ENCODE measurements at regions not wholly inside any gene's neighbourhood (a gene's known extent, or its start where the extent isn't known, plus 50 kb on each side); places are given as distances from the start of the nearest gene placed in this dataset.

GRCh38 chr2:217738061-217738460 lies 264.7 kb downstream of the TNS1 start:
- Histone ChIP-seq H3K36me3 (no peaks in the 10 kb centered on the region), H3K4me3 (no peak overlapping the region), H3K27ac (no peak overlapping the region), H3K27me3 (no peaks in the 10 kb centered on the region), H3K9me3 (no peaks in the 10 kb centered on the region), H3K4me1 (no peaks in the 10 kb centered on the region)
- DNase-seq, result no peak
- intact Hi-C loops (cut with DNase I; ENCODE audit: low total_unique reads), result no loop called here
- TF ChIP-seq, protein P1, sequence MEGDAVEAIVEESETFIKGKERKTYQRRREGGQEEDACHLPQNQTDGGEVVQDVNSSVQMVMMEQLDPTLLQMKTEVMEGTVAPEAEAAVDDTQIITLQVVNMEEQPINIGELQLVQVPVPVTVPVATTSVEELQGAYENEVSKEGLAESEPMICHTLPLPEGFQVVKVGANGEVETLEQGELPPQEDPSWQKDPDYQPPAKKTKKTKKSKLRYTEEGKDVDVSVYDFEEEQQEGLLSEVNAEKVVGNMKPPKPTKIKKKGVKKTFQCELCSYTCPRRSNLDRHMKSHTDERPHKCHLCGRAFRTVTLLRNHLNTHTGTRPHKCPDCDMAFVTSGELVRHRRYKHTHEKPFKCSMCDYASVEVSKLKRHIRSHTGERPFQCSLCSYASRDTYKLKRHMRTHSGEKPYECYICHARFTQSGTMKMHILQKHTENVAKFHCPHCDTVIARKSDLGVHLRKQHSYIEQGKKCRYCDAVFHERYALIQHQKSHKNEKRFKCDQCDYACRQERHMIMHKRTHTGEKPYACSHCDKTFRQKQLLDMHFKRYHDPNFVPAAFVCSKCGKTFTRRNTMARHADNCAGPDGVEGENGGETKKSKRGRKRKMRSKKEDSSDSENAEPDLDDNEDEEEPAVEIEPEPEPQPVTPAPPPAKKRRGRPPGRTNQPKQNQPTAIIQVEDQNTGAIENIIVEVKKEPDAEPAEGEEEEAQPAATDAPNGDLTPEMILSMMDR (IDR thresholded peaks at IDR 0.05), result no peak
- TF ChIP-seq POLR2A (IDR thresholded peaks at IDR 0.05), result no peak

DNA sequence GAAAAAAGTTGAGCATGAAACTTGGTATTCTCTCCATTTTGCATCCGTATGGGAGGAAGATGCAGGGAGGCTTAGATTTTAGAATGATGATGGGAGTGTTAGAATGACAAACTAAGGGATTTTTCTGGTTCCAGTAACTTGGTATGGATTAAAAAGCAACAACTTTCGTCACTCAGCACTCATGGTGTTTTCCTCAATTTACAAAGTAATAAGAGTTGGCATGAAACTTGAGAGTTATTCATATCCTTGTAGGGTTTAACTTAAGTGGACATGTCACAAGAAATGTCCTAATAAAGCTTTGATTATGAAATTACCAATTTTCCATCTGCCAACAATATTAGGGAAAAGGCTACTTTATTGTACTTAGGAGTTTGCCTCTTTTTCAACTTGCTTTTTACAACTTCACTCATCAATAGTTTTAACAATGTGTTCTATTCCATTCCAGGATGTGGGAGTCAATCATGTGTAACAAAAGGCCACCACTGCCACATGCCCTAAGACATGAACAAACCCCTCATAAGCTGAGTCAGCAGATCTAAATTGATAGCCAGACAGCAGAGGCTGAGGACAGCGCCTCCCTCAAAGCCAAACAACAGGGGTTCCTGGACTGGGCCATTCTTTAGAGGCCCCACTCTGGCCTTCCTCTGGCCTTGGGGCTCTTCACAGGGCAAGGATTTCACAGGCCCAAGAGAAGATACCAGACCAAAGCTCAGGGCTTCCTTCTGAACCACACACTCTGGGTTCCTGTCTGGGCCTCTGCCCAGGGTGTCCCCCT lies 265.8 kb downstream of the TNS1 start:
- H3K9me3 ChIP-seq, result no peaks in the 10 kb centered on the region
- H3K27me3 ChIP-seq, result no peaks in the 10 kb centered on the region
- no peak for TF ChIP-seq POLR2A (IDR thresholded peaks at IDR 0.05)
- TF ChIP-seq, protein P1 (IDR thresholded peaks at IDR 0.05), result no peak
- H3K36me3 ChIP-seq, result no peaks in the 10 kb centered on the region
- no peaks in the 10 kb centered on the region for H3K4me1 ChIP-seq
- H3K4me3 ChIP-seq, result no peak overlapping the region
- H3K27ac ChIP-seq, result no peak overlapping the region
- DNase-seq, result no peak
- intact Hi-C loops (cut with DNase I; ENCODE audit: low total_unique reads), result no loop called here

DNA sequence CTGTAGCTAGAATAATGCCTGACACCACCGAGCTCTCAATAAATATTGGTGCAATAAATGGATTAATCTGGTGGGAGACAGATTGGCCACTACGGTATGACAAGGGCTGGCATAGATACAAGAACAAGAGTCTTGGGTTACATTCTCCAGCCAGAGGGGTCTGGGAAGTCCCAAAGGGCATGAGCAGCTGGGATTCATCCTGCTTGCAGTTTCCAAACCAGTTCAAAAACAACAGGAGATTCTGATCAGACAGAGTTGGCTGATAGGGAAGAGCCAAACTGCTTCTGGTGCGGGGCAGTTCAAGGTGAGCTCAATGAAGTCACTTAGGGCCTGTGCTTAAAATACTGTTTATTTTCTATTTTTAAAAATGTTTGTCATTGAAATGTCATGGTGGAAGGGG lies 266.9 kb downstream of the TNS1 start:
- Histone ChIP-seq H3K27ac (no peak overlapping the region), H3K4me1 (no peaks in the 10 kb centered on the region)

DNA sequence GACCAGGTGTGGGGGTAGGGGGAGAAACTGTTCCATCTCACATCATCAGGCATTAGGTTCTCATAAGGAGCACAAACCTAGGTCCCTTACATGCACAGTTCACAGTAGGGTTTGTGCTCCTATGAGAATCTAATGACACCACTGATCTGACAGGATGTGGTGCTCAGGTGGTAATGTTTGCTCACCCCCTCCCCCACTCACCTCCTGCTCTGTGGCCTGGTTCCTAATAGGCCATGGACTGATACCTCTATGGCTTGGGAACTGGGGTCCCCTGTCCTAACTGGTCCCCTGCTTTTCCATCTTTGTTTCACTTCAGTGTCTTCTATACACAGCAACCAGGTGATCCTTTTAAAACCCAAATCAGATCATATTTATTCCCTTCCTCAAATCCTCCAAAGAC lies 267.8 kb downstream of the TNS1 start:
- no peak for TF ChIP-seq POLR2A (IDR thresholded peaks at IDR 0.05)
- TF ChIP-seq, protein P1 (IDR thresholded peaks at IDR 0.05), result no peak
- Histone ChIP-seq H3K27me3 (no peaks in the 10 kb centered on the region), H3K9me3 (no peaks in the 10 kb centered on the region), H3K4me3 (no peak overlapping the region), H3K4me1 (no peaks in the 10 kb centered on the region), H3K27ac (no peak overlapping the region), H3K36me3 (no peaks in the 10 kb centered on the region)
- intact Hi-C loops (cut with DNase I; ENCODE audit: low total_unique reads), result no loop called here
- DNase-seq, result no peak

More for the DNA sequence above, 266.9 kb downstream of the TNS1 start:
- intact Hi-C loops (cut with DNase I; ENCODE audit: low total_unique reads), result no loop called here
- H3K27me3 ChIP-seq, result no peaks in the 10 kb centered on the region
- no peak overlapping the region for H3K4me3 ChIP-seq
- H3K9me3 ChIP-seq, result no peaks in the 10 kb centered on the region
- TF ChIP-seq POLR2A (IDR thresholded peaks at IDR 0.05), result no peak
- TF ChIP-seq, protein P1 (IDR thresholded peaks at IDR 0.05), result no peak
- no peak for DNase-seq
- no peaks in the 10 kb centered on the region for H3K36me3 ChIP-seq

GRCh38 chr2:217733461-217733860 lies 269.3 kb downstream of the TNS1 start:
- intact Hi-C loops (cut with DNase I; ENCODE audit: low total_unique reads), result no loop called here
- no peaks in the 10 kb centered on the region for H3K27me3 ChIP-seq
- TF ChIP-seq, protein P1 (IDR thresholded peaks at IDR 0.05), result no peak
- no peaks in the 10 kb centered on the region for H3K4me1 ChIP-seq
- no peaks in the 10 kb centered on the region for H3K36me3 ChIP-seq
- peak overlapping the region; percentile 10 to 20 for H3K27ac ChIP-seq
- no peak overlapping the region for H3K4me3 ChIP-seq
- no peak for DNase-seq
- H3K9me3 ChIP-seq, result no peaks in the 10 kb centered on the region

All from uterus (tissue), 3 donors.